AG04449 (cell line): ENCODE measurements at regions not wholly inside any gene's neighbourhood (a gene's known extent, or its start where the extent isn't known, plus 50 kb on each side); places are given as distances from the start of the nearest gene placed in this dataset.
"Not testable (repeated sequence)": the region's sequence is repeated elsewhere in the genome, so short reads cannot be mapped to it uniquely, and the experiment has no call there.

Experiments used
- CTCF ChIA-PET: fragments of 350-600 bp; formaldehyde crosslinking; extraction: SDS; loops from one replicate; lab custom pipeline; 2021; ENCODE audit warnings: antibody characterized with exemption; lab: Yijun Ruan, JAX
- POLR2A ChIA-PET: fragments of 400-600, 350-600 bp; formaldehyde crosslinking; extraction: SDS; loops from one replicate; lab custom pipeline; 2020; ENCODE audit warnings: antibody characterized with exemption, inconsistent platforms; lab: Yijun Ruan, JAX
- DNase-seq: peaks from one replicate; pipeline ENCODE4 v3.0.0-alpha.2; 2010; ENCODE audit warnings: low read depth, low spot score
- H3K4me3 ChIP-seq: 2 replicates; pipeline ENCODE4 v1.5.1; 2011; ENCODE audit warnings: low read depth, mild to moderate bottlenecking, control low read depth, low read length
- CTCF ChIP-seq: IDR thresholded peaks from one replicate; pipeline ENCODE4 v1.5.1; 2011; ENCODE audit warnings: mild to moderate bottlenecking, moderate library complexity, low read length, control low read depth, inconsistent platforms; ENCODE audit not compliant: insufficient read depth; ENCODE audit errors: missing control alignments

- ChIA-PET POLR2A (no interaction called here), CTCF (no interaction called here)
- no peak for TF ChIP-seq CTCF
- no peak overlapping the region for H3K4me3 ChIP-seq
- no peak for DNase-seq
Observed at GRCh38 chr3:11898611-11899325, 52.1 kb upstream of the TAMM41 start.

GRCh38 chr3:11899389-11899788, 52.7 kb upstream of the TAMM41 start:
- H3K4me3 ChIP-seq, POLR2A ChIA-PET, DNase-seq, CTCF ChIA-PET: not testable (repeated sequence)

GRCh38 chr3:11899826-11900225, 53.1 kb upstream of the TAMM41 start:
- ChIA-PET CTCF (no interaction called here), POLR2A (no interaction called here)
- no peak for DNase-seq
- H3K4me3 ChIP-seq, result no peak overlapping the region
- no peak for TF ChIP-seq CTCF

GRCh38 chr3:11900824-11901223, 54.1 kb upstream of the TAMM41 start:
- CTCF ChIA-PET, result no interaction called here

GRCh38 chr3:11901286-11901875, 54.7 kb upstream of the TAMM41 start:
- no peak for DNase-seq
- ChIA-PET POLR2A (no interaction called here), CTCF (no interaction called here)
- no peak overlapping the region for H3K4me3 ChIP-seq
- no peak for TF ChIP-seq CTCF

More at GRCh38 chr3:11900824-11901223, 54.1 kb upstream of the TAMM41 start:
- POLR2A ChIA-PET, result no interaction called here
- no peak for DNase-seq
- TF ChIP-seq CTCF, result no peak
- no peak overlapping the region for H3K4me3 ChIP-seq

- no peak for TF ChIP-seq CTCF
Observed at GRCh38 chr3:11903047-11903446, 56.4 kb upstream of the TAMM41 start.

GRCh38 chr3:11903447-11903846, 56.8 kb upstream of the TAMM41 start:
- CTCF ChIA-PET, result no interaction called here
- H3K4me3 ChIP-seq, result no peak overlapping the region
- no peak for TF ChIP-seq CTCF
- POLR2A ChIA-PET, result no interaction called here
- no peak for DNase-seq

More at GRCh38 chr3:11903047-11903446, 56.4 kb upstream of the TAMM41 start:
- DNase-seq, result no peak
- POLR2A ChIA-PET, result no interaction called here
- CTCF ChIA-PET, result no interaction called here
- H3K4me3 ChIP-seq, result no peak overlapping the region
